Coronary artery (tissue), 2 donors: ENCODE measurements at regions not wholly inside any gene's neighbourhood (a gene's known extent, or its start where the extent isn't known, plus 50 kb on each side); places are given as distances from the start of the nearest gene placed in this dataset.

Experiments used
- DNase-seq: peaks from one replicate; pipeline ENCODE4 v3.0.0-alpha.2; 2017; ENCODE audit warnings: low spot score
- H3K27ac ChIP-seq, 2 donors: fragments of 200-600 bp; sonication (generic); one replicate each; pipeline ENCODE4 v1.5.1; 2016 to 2019
- H3K4me3 ChIP-seq: fragments of 200-600 bp; sonication (generic); 2 replicates; pipeline ENCODE4 v1.5.1; 2016; ENCODE audit warnings: mild to moderate bottlenecking, moderate library complexity
- CTCF ChIP-seq: fragments of 200-600 bp; sonication (generic); IDR thresholded peaks from one replicate; pipeline ENCODE4 v1.5.1; 2019; ENCODE audit warnings: antibody characterized with exemption

- no peak for TF ChIP-seq CTCF
- no peak for DNase-seq
- H3K4me3 ChIP-seq, result no peak overlapping the region
- H3K27ac ChIP-seq, result peak overlapping the region in 1 of 2 donors; percentile 43
Observed at GRCh38 chr7:130999926-131000325, 265.9 kb upstream of the KLF14 start.

GRCh38 chr7:131000389-131000788, 266.4 kb upstream of the KLF14 start:
- H3K27ac ChIP-seq, result peak overlapping the region in 1 of 2 donors; percentile 43
- TF ChIP-seq CTCF, result no peak
- H3K4me3 ChIP-seq, result no peak overlapping the region
- no peak for DNase-seq

- H3K27ac ChIP-seq, result no peak overlapping the region
- no peak for TF ChIP-seq CTCF
Observed at GRCh38 chr7:131000873-131001272, 266.9 kb upstream of the KLF14 start.

GRCh38 chr7:131002600-131002999, 268.6 kb upstream of the KLF14 start:
- Histone ChIP-seq H3K4me3 (no peak overlapping the region), H3K27ac (no peak overlapping the region)
- no peak for DNase-seq
- no peak for TF ChIP-seq CTCF

More at GRCh38 chr7:131000873-131001272, 266.9 kb upstream of the KLF14 start:
- no peak for DNase-seq
- H3K4me3 ChIP-seq, result no peak overlapping the region

- Histone ChIP-seq H3K27ac (no peak overlapping the region), H3K4me3 (no peak overlapping the region)
- DNase-seq, result no peak
- no peak for TF ChIP-seq CTCF
Observed at GRCh38 chr7:131003634-131004033, 269.6 kb upstream of the KLF14 start.

- no peak overlapping the region for H3K27ac ChIP-seq
- no peak overlapping the region for H3K4me3 ChIP-seq
- no peak for TF ChIP-seq CTCF
- no peak for DNase-seq
Observed at GRCh38 chr7:131004371-131004770, 270.4 kb upstream of the KLF14 start.

GRCh38 chr7:131007439-131008330, 273.7 kb upstream of the KLF14 start:
- no peak overlapping the region for H3K4me3 ChIP-seq
- peak; percentile 19 for TF ChIP-seq CTCF
- peak overlapping the region; percentile 21 to 60 for H3K27ac ChIP-seq
- DNase-seq, result no peak
